Esophagus squamous epithelium (tissue), 4 donors: ENCODE measurements at regions not wholly inside any gene's neighbourhood (a gene's known extent, or its start where the extent isn't known, plus 50 kb on each side); places are given as distances from the start of the nearest gene placed in this dataset.

Experiments used
- POLR2A ChIP-seq, 4 donors: fragments of 450-650 bp; IDR thresholded peaks; one replicate each; pipeline ENCODE4 v1.6.1; 2017; ENCODE audit warnings: antibody characterized with exemption in 4 of 4, mild to moderate bottlenecking in 4 of 4, moderate library complexity in 3 of 4
- TF ChIP-seq, protein P1 (sequence below), 6 experiments: fragments of 450-650 bp in 4 of 6; fragments of 200-600 bp in 2 of 6; sonication (generic) in 2 of 6; IDR thresholded peaks; one replicate each; pipeline ENCODE4 v1.5.1; 2016 to 2019; ENCODE audit warnings: antibody characterized with exemption in 6 of 6, mild to moderate bottlenecking in 4 of 6, moderate library complexity in 4 of 6

DNA sequence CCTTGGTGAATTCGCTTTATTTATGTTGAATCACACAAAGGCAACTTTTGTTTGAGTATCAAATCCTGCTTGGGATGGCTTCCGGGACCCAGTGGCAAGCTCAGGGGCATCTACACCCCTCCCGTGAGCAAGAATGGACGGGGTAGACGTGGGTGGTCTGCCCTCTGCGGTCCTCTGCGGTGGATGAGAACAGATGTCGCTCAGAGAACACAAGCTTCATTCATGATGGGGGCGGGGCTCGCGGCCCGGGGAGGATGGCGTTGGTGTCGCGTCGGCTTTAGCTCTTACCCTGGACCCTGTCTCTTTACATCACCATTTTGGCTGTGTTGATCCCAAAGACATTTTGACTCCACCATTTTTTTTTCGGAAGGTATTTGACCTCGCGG is 158.5 kb upstream of the RTL1 start:
- TF ChIP-seq, protein P1, sequence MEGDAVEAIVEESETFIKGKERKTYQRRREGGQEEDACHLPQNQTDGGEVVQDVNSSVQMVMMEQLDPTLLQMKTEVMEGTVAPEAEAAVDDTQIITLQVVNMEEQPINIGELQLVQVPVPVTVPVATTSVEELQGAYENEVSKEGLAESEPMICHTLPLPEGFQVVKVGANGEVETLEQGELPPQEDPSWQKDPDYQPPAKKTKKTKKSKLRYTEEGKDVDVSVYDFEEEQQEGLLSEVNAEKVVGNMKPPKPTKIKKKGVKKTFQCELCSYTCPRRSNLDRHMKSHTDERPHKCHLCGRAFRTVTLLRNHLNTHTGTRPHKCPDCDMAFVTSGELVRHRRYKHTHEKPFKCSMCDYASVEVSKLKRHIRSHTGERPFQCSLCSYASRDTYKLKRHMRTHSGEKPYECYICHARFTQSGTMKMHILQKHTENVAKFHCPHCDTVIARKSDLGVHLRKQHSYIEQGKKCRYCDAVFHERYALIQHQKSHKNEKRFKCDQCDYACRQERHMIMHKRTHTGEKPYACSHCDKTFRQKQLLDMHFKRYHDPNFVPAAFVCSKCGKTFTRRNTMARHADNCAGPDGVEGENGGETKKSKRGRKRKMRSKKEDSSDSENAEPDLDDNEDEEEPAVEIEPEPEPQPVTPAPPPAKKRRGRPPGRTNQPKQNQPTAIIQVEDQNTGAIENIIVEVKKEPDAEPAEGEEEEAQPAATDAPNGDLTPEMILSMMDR (IDR thresholded peaks at IDR 0.05) = no peak
- TF ChIP-seq POLR2A (IDR thresholded peaks at IDR 0.05) = no peak
